ENCODE measurements at regions not wholly inside any gene's neighbourhood (a gene's known extent, or its start where the extent isn't known, plus 50 kb on each side); places are given as distances from the start of the nearest gene placed in this dataset.

GRCh38 chr7:39810204-39810642 is 139.8 kb upstream of the CDK13 start (continued):
- TF ChIP-seq, protein P1, sequence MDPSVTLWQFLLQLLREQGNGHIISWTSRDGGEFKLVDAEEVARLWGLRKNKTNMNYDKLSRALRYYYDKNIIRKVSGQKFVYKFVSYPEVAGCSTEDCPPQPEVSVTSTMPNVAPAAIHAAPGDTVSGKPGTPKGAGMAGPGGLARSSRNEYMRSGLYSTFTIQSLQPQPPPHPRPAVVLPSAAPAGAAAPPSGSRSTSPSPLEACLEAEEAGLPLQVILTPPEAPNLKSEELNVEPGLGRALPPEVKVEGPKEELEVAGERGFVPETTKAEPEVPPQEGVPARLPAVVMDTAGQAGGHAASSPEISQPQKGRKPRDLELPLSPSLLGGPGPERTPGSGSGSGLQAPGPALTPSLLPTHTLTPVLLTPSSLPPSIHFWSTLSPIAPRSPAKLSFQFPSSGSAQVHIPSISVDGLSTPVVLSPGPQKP (CRISPR knock-in tag; IDR thresholded peaks at IDR 0.05), result no peak
- TF ChIP-seq, protein P2, sequence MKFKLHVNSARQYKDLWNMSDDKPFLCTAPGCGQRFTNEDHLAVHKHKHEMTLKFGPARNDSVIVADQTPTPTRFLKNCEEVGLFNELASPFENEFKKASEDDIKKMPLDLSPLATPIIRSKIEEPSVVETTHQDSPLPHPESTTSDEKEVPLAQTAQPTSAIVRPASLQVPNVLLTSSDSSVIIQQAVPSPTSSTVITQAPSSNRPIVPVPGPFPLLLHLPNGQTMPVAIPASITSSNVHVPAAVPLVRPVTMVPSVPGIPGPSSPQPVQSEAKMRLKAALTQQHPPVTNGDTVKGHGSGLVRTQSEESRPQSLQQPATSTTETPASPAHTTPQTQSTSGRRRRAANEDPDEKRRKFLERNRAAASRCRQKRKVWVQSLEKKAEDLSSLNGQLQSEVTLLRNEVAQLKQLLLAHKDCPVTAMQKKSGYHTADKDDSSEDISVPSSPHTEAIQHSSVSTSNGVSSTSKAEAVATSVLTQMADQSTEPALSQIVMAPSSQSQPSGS (CRISPR knock-in tag; IDR thresholded peaks at IDR 0.05), result no peak
- peak; percentile 64 to 78; a peak in 2 of 4 replicates for TF ChIP-seq TEAD1 (CRISPR knock-in tag; IDR thresholded peaks at IDR 0.05)
- TF ChIP-seq MXD1 (CRISPR knock-in tag; IDR thresholded peaks at IDR 0.05; ENCODE audit: borderline replicate concordance, poor library complexity, severe bottlenecking), result no peak
- TF ChIP-seq PHB2 (IDR thresholded peaks at IDR 0.05; ENCODE audit: low read depth), result peak; percentile 92
- no peak for TF ChIP-seq MAFG (tag; conservative IDR thresholded peaks at IDR 0.05)
- no peak for TF ChIP-seq ID3 (CRISPR knock-in tag; IDR thresholded peaks at IDR 0.05)
- TF ChIP-seq ID3 (tag; IDR thresholded peaks at IDR 0.05), result peak; percentile 71; the same call in 1 of the 2 replicates
- no peak for TF ChIP-seq SRSF7 (optimal IDR thresholded peaks at IDR 0.05; ENCODE audit: low read depth, low read length)
- TF ChIP-seq FOXA1 (IDR thresholded peaks at IDR 0.05; ENCODE audit: borderline replicate concordance), result no peak
- no peak for TF ChIP-seq ATF1 (CRISPR knock-in tag; IDR thresholded peaks at IDR 0.05)
- TF ChIP-seq ATF1 (tag; IDR thresholded peaks at IDR 0.05), result peak; percentile 62
- no peak for TF ChIP-seq NR2C2 (CRISPR knock-in tag; IDR thresholded peaks at IDR 0.05)
- no peak for TF ChIP-seq NR2C2 (tag; IDR thresholded peaks at IDR 0.05)
- TF ChIP-seq E2F3 (CRISPR knock-in tag; IDR thresholded peaks at IDR 0.05), result 0 out of 2 replicates have a peak, but pooled peaks have one; percentile 30
- TF ChIP-seq, protein P3, sequence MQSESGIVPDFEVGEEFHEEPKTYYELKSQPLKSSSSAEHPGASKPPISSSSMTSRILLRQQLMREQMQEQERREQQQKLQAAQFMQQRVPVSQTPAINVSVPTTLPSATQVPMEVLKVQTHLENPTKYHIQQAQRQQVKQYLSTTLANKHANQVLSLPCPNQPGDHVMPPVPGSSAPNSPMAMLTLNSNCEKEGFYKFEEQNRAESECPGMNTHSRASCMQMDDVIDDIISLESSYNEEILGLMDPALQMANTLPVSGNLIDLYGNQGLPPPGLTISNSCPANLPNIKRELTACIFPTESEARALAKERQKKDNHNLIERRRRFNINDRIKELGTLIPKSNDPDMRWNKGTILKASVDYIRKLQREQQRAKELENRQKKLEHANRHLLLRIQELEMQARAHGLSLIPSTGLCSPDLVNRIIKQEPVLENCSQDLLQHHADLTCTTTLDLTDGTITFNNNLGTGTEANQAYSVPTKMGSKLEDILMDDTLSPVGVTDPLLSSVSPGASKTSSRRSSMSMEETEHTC (IDR thresholded peaks at IDR 0.05), result peak; percentile 50; the same call in 1 of the 2 replicates
- TF ChIP-seq HDAC6 (IDR thresholded peaks at IDR 0.05; ENCODE audit: low read depth, low read length), result no peak
- no peak for TF ChIP-seq ZNF586 (CRISPR knock-in tag; conservative IDR thresholded peaks at IDR 0.05)
- no peak for TF ChIP-seq CREBBP (IDR thresholded peaks at IDR 0.05; ENCODE audit: low read depth, low read length)
- no peak for TF ChIP-seq MAFK (IDR thresholded peaks at IDR 0.05; ENCODE audit: low read length)

Measured in K562 (cell line).